Thoracic aorta (tissue), 2 donors: ENCODE measurements at regions not wholly inside any gene's neighbourhood (a gene's known extent, or its start where the extent isn't known, plus 50 kb on each side); places are given as distances from the start of the nearest gene placed in this dataset.

Experiments
- ATAC-seq: fragments of 150-250 bp; one replicate; pipeline ENCODE4 v1.8.0; 2017; ENCODE audit warnings: low read depth; ENCODE audit not compliant: insufficient number of reproducible peaks, low FRiP score
- DNase-seq: peaks from one replicate; pipeline ENCODE4 v3.0.0-alpha.2; 2020; ENCODE audit warnings: low spot score
- H3K27ac ChIP-seq, 2 donors: fragments of 200-600 bp; sonication (generic); 1 replicate in 1 of 2; 2 replicates in 1 of 2; pipeline ENCODE4 v1.5.1; 2016; ENCODE audit warnings: mild to moderate bottlenecking in 2 of 2, moderate library complexity in 2 of 2
- H3K27me3 ChIP-seq: fragments of 200-600 bp; sonication (generic); replicated peaks from 2 replicates; pipeline ENCODE4 v1.6.0; 2016; ENCODE audit warnings: mild to moderate bottlenecking; ENCODE audit not compliant: insufficient read depth
- H3K36me3 ChIP-seq: fragments of 200-600 bp; sonication (generic); one replicate; pipeline ENCODE4 v1.5.1; 2016
- H3K4me1 ChIP-seq, 2 donors: fragments of 200-600 bp; sonication (generic); 1 replicate in 1 of 2; 2 replicates in 1 of 2; pipeline versions ENCODE4 v1.5.1 to v1.6.0; 2016; ENCODE audit warnings: low read depth in 2 of 2, mild to moderate bottlenecking in 1 of 2; ENCODE audit not compliant: control insufficient read depth in 1 of 2
- H3K4me3 ChIP-seq: fragments of 200-600 bp; sonication (generic); 2 replicates; pipeline ENCODE4 v1.5.1; 2016; ENCODE audit warnings: mild to moderate bottlenecking
- H3K9me3 ChIP-seq: fragments of 200-600 bp; sonication (generic); 2 replicates; pipeline ENCODE4 v1.5.1; 2016
- TF ChIP-seq, protein P1 (sequence below): fragments of 200-600 bp; sonication (generic); IDR thresholded peaks from one replicate; pipeline ENCODE4 v1.5.1; 2019; ENCODE audit warnings: antibody characterized with exemption

DNA sequence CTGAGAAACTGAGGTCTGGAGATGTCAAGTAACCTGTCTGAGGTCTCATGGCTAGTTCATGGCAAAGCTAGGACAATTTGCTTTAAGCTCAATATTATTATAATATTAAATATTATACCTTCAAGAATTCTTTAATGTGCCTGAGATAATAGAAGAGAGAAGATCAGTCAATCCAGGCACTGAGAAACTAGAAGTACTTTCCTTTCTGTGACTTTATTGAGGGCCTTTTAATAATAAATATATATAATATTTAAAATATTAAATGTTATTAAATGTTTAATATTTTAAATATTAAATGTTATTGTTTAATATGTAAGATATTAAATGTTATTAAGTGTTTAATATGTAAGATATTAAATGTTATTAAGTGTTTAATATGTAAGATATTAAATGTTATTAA is 144.3 kb upstream of the DNAJC19 start:
- H3K4me1 ChIP-seq = no peaks in the 10 kb centered on the region
- DNase-seq (no peak), ATAC-seq (no peak)
- no peak overlapping the region for H3K4me3 ChIP-seq
- H3K9me3 ChIP-seq = no peaks in the 10 kb centered on the region
- no peaks in the 10 kb centered on the region for H3K27me3 ChIP-seq
- TF ChIP-seq, protein P1, sequence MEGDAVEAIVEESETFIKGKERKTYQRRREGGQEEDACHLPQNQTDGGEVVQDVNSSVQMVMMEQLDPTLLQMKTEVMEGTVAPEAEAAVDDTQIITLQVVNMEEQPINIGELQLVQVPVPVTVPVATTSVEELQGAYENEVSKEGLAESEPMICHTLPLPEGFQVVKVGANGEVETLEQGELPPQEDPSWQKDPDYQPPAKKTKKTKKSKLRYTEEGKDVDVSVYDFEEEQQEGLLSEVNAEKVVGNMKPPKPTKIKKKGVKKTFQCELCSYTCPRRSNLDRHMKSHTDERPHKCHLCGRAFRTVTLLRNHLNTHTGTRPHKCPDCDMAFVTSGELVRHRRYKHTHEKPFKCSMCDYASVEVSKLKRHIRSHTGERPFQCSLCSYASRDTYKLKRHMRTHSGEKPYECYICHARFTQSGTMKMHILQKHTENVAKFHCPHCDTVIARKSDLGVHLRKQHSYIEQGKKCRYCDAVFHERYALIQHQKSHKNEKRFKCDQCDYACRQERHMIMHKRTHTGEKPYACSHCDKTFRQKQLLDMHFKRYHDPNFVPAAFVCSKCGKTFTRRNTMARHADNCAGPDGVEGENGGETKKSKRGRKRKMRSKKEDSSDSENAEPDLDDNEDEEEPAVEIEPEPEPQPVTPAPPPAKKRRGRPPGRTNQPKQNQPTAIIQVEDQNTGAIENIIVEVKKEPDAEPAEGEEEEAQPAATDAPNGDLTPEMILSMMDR = no peak
- H3K36me3 ChIP-seq = no peaks in the 10 kb centered on the region
- no peak overlapping the region for H3K27ac ChIP-seq

DNA sequence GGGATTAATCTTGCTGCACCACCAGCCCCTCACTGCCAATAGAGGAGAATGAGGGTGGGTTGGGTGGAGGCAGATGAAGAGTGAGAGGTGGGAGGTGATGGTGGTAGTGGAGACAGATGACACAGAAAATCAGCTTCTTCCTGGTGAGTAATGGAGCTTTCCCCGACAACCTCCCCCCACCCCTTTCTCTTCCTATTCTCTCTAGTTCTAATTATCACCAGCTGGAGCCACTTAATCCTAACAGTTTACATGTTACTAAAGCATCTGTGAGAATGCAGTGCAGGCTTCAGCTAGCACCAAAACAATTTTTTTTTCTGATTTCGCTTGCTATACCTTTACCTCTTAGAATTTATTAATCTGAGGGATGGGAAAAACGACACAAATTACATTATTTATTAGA is 116.1 kb upstream of the DNAJC19 start:
- H3K36me3 ChIP-seq = no peaks in the 10 kb centered on the region
- ATAC-seq (no peak), DNase-seq (no peak)
- no peaks in the 10 kb centered on the region for H3K9me3 ChIP-seq
- no peaks in the 10 kb centered on the region for H3K27me3 ChIP-seq
- TF ChIP-seq, protein P1 = no peak
- H3K4me3 ChIP-seq = no peak overlapping the region
- H3K27ac ChIP-seq = no peak overlapping the region
- H3K4me1 ChIP-seq = no peaks in the 10 kb centered on the region

DNA sequence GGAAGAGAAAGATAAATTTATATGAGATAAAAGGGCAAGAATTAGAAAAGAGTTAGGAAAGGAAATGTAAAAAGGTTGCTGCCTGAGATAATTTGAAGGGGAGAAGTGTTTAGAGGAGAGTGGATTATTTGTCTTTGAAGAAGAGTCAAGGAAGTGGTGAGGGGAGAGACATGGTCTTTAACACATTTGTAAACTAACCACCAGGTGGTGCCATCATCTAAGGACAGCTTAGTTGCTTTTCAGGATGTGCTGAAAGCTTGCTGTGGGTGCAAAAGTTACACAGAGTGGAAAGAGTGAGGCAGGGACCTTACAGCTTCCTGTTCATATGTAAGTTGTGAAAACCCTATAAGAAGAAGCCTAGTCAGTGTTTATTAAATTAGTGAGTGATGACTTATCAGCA is 114.1 kb upstream of the DNAJC19 start:
- no peaks in the 10 kb centered on the region for H3K4me1 ChIP-seq
- DNase-seq = no peak
- H3K27me3 ChIP-seq = no peaks in the 10 kb centered on the region
- H3K36me3 ChIP-seq = no peaks in the 10 kb centered on the region
- no peak overlapping the region for H3K4me3 ChIP-seq
- no peak for ATAC-seq
- no peak overlapping the region for H3K27ac ChIP-seq
- TF ChIP-seq, protein P1 = no peak
- H3K9me3 ChIP-seq = no peaks in the 10 kb centered on the region

DNA sequence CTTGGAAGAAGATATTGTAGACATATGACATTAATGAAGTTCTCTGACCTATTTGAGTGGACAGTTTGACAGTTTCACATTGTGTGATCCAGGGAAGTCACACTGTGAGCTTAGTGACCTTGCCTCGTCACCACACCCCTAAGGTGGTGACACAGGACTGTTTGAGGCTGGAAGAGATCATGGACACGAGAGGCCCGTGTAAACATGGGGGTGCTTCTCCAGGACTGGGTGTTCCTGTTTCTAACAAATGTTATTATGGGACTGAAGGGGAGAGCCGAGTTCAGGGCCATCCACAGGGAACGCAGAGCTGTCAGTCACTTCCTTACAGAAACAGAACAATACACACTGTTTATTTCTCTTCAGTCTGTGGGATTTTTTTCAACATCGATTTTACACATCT is 96.5 kb upstream of the DNAJC19 start:
- TF ChIP-seq, protein P1 = no peak
- ATAC-seq (no peak), DNase-seq (no peak)
- no peaks in the 10 kb centered on the region for H3K27me3 ChIP-seq
- no peaks in the 10 kb centered on the region for H3K9me3 ChIP-seq
- H3K27ac ChIP-seq = no peak overlapping the region
- no peaks in the 10 kb centered on the region for H3K36me3 ChIP-seq
- no peaks in the 10 kb centered on the region for H3K4me1 ChIP-seq
- H3K4me3 ChIP-seq = no peak overlapping the region

DNA sequence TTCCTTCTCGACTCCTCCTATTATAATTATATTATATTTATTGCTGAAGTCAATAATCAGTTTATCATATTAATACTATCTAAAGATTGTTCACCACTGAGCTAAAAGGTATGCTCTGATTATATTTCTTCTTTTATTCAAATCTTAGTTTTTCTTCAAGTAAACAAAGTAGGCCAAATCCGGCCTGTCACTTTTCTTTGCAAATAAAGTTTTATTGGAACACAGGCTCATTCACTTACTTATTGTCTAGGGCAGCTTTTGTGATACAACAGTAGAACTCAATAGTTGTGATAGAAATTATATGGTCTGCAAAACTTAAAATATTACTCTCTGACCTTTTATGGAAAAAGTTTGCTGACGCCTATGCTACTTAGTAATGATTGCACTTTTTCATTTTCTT is 92.4 kb upstream of the DNAJC19 start:
- DNase-seq = no peak
- no peak for ATAC-seq
- Histone ChIP-seq H3K27me3 (no peaks in the 10 kb centered on the region), H3K4me1 (no peaks in the 10 kb centered on the region), H3K36me3 (no peaks in the 10 kb centered on the region), H3K4me3 (no peak overlapping the region), H3K9me3 (no peaks in the 10 kb centered on the region), H3K27ac (no peak overlapping the region)
- TF ChIP-seq, protein P1 = no peak
